B cell (primary cell): ENCODE measurements at regions not wholly inside any gene's neighbourhood (a gene's known extent, or its start where the extent isn't known, plus 50 kb on each side); places are given as distances from the start of the nearest gene placed in this dataset.

ENCODE experiments used
- EZH2 ChIP-seq: IDR thresholded peaks from 2 replicates; pipeline ENCODE4 v1.6.1; 2012; ENCODE audit warnings: borderline replicate concordance, low read depth, mild to moderate bottlenecking, moderate library complexity, low read length; ENCODE audit not compliant: insufficient read depth, poor library complexity, severe bottlenecking
- TF ChIP-seq, protein P1 (sequence below): fragments of 200-600 bp; IDR thresholded peaks from one replicate; pipeline ENCODE4 v1.8.0; 2022; ENCODE audit warnings: antibody characterized with exemption, mild to moderate bottlenecking

DNA sequence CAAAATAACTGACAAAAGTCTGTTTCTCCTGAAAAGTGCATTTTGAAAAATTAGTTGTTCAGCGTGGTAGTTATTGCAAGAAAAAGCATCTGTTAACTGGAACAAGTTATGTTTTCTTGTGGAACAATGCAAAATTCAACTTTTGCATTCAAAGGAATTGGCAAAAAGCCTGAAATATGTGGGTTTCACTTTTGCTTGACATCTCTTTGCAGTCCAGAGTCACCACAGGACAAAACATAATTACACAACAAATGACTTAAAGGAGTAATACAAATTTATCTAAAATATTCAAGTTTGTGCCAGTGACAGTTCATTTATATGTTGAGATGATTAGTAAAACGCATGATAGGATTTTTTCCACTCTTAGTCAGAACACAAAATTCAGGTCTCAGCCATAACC is 96.3 kb upstream of the P2RY1 start:
- TF ChIP-seq, protein P1, sequence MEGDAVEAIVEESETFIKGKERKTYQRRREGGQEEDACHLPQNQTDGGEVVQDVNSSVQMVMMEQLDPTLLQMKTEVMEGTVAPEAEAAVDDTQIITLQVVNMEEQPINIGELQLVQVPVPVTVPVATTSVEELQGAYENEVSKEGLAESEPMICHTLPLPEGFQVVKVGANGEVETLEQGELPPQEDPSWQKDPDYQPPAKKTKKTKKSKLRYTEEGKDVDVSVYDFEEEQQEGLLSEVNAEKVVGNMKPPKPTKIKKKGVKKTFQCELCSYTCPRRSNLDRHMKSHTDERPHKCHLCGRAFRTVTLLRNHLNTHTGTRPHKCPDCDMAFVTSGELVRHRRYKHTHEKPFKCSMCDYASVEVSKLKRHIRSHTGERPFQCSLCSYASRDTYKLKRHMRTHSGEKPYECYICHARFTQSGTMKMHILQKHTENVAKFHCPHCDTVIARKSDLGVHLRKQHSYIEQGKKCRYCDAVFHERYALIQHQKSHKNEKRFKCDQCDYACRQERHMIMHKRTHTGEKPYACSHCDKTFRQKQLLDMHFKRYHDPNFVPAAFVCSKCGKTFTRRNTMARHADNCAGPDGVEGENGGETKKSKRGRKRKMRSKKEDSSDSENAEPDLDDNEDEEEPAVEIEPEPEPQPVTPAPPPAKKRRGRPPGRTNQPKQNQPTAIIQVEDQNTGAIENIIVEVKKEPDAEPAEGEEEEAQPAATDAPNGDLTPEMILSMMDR, result no peak
- TF ChIP-seq EZH2, result no peak
